ENCODE measurements at regions not wholly inside any gene's neighbourhood (a gene's known extent, or its start where the extent isn't known, plus 50 kb on each side); places are given as distances from the start of the nearest gene placed in this dataset.

- TF ChIP-seq GABPA (IDR thresholded peaks at IDR 0.05; ENCODE audit: low read depth) = no peak
- TF ChIP-seq, protein P1, sequence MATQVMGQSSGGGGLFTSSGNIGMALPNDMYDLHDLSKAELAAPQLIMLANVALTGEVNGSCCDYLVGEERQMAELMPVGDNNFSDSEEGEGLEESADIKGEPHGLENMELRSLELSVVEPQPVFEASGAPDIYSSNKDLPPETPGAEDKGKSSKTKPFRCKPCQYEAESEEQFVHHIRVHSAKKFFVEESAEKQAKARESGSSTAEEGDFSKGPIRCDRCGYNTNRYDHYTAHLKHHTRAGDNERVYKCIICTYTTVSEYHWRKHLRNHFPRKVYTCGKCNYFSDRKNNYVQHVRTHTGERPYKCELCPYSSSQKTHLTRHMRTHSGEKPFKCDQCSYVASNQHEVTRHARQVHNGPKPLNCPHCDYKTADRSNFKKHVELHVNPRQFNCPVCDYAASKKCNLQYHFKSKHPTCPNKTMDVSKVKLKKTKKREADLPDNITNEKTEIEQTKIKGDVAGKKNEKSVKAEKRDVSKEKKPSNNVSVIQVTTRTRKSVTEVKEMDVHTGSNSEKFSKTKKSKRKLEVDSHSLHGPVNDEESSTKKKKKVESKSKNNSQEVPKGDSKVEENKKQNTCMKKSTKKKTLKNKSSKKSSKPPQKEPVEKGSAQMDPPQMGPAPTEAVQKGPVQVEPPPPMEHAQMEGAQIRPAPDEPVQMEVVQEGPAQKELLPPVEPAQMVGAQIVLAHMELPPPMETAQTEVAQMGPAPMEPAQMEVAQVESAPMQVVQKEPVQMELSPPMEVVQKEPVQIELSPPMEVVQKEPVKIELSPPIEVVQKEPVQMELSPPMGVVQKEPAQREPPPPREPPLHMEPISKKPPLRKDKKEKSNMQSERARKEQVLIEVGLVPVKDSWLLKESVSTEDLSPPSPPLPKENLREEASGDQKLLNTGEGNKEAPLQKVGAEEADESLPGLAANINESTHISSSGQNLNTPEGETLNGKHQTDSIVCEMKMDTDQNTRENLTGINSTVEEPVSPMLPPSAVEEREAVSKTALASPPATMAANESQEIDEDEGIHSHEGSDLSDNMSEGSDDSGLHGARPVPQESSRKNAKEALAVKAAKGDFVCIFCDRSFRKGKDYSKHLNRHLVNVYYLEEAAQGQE (IDR thresholded peaks at IDR 0.05; ENCODE audit: insufficient replicate concordance, low read depth) = no peak
- TF ChIP-seq POLR2AphosphoS5 (IDR thresholded peaks at IDR 0.05; ENCODE audit: low read depth) = no peak
- no peak for TF ChIP-seq CTCF (IDR thresholded peaks at IDR 0.05; ENCODE audit: insufficient read depth, low read length)
Observed at GRCh38 chr11:82194521-82194920, 539.1 kb downstream of the FAM181B start.

All from HL-60 (cell line).